ENCODE measurements at regions not wholly inside any gene's neighbourhood (a gene's known extent, or its start where the extent isn't known, plus 50 kb on each side); places are given as distances from the start of the nearest gene placed in this dataset.

GRCh38 chr11:70637949-70638583 is 239.7 kb downstream of the CTTN start:
- no peak overlapping the region for H3K4me3 ChIP-seq (ENCODE audit: low read length)
- DNase-seq (ENCODE audit: low read depth): no peak
- no peak for TF ChIP-seq CTCF (conservative IDR thresholded peaks at IDR 0.05; ENCODE audit: low read length)

- no peak for DNase-seq (ENCODE audit: low read depth)
- no peak for TF ChIP-seq CTCF (conservative IDR thresholded peaks at IDR 0.05; ENCODE audit: low read length)
- no peak overlapping the region for H3K4me3 ChIP-seq (ENCODE audit: low read length)
Observed at GRCh38 chr11:70640408-70640807, 242.1 kb downstream of the CTTN start.

GRCh38 chr11:70641369-70641768 is 243.0 kb downstream of the CTTN start:
- no peak overlapping the region for H3K4me3 ChIP-seq (ENCODE audit: low read length)
- no peak for TF ChIP-seq CTCF (conservative IDR thresholded peaks at IDR 0.05; ENCODE audit: low read length)
- DNase-seq (ENCODE audit: low read depth): no peak

GRCh38 chr11:70642266-70642665 is 243.9 kb downstream of the CTTN start:
- H3K4me3 ChIP-seq (ENCODE audit: low read length): no peak overlapping the region
- DNase-seq (ENCODE audit: low read depth): no peak
- no peak for TF ChIP-seq CTCF (conservative IDR thresholded peaks at IDR 0.05; ENCODE audit: low read length)

- no peak for DNase-seq (ENCODE audit: low read depth)
- TF ChIP-seq CTCF (conservative IDR thresholded peaks at IDR 0.05; ENCODE audit: low read length): no peak
- no peak overlapping the region for H3K4me3 ChIP-seq (ENCODE audit: low read length)
Observed at GRCh38 chr11:70643642-70644041, 245.3 kb downstream of the CTTN start.

GRCh38 chr11:70644343-70645060 is 246.2 kb downstream of the CTTN start:
- no peak for TF ChIP-seq CTCF (conservative IDR thresholded peaks at IDR 0.05; ENCODE audit: low read length)
- no peak overlapping the region for H3K4me3 ChIP-seq (ENCODE audit: low read length)
- DNase-seq (ENCODE audit: low read depth): no peak

GRCh38 chr11:70645537-70645936 is 247.2 kb downstream of the CTTN start:
- no peak for DNase-seq (ENCODE audit: low read depth)
- TF ChIP-seq CTCF (conservative IDR thresholded peaks at IDR 0.05; ENCODE audit: low read length): no peak
- no peak overlapping the region for H3K4me3 ChIP-seq (ENCODE audit: low read length)
